Body of pancreas (tissue), 4 donors: ENCODE measurements at regions not wholly inside any gene's neighbourhood (a gene's known extent, or its start where the extent isn't known, plus 50 kb on each side); places are given as distances from the start of the nearest gene placed in this dataset.

Source experiments
- ATAC-seq: fragments of 150-250 bp; one replicate; pipeline ENCODE4 v1.9.1; 2016
- DNase-seq, 4 donors: peaks; one replicate each; pipeline ENCODE4 v3.0.0-alpha.2; 2019
- H3K27ac ChIP-seq, 4 donors: fragments of 200-600 bp; sonication (generic); 1 replicate in 3 of 4; 2 replicates in 1 of 4; pipeline versions ENCODE4 v1.5.1 to v1.6.1; 2016 to 2019; ENCODE audit warnings: mild to moderate bottlenecking in 1 of 4, mixed read lengths in 1 of 4, moderate library complexity in 1 of 4
- H3K27me3 ChIP-seq, 2 donors: fragments of 200-600 bp; sonication (generic); one replicate each; pipeline ENCODE4 v1.6.0; 2016; ENCODE audit warnings: mild to moderate bottlenecking in 1 of 2
- H3K36me3 ChIP-seq, 2 donors: fragments of 200-600 bp; sonication (generic); replicated peaks in 1 of 2; 2 replicates each; pipeline ENCODE4 v1.5.1; 2016; ENCODE audit warnings: low read depth in 2 of 2; ENCODE audit not compliant: insufficient read depth in 1 of 2
- H3K4me1 ChIP-seq: fragments of 200-600 bp; sonication (generic); one replicate; pipeline ENCODE4 v1.6.0; 2016
- H3K4me3 ChIP-seq, 2 donors: fragments of 200-600 bp; sonication (generic); 1 replicate in 1 of 2; 2 replicates in 1 of 2; pipeline ENCODE4 v1.5.1; 2016 to 2019
- H3K9me3 ChIP-seq, 3 donors: fragments of 200-600 bp; sonication (generic); 1 replicate in 2 of 3; 2 replicates in 1 of 3; pipeline ENCODE4 v1.5.1; 2016
- CTCF ChIP-seq, 7 experiments: fragments of 450-650 bp in 4 of 7; fragments of 200-600 bp in 3 of 7; sonication (generic) in 3 of 7; IDR thresholded peaks; one replicate each; pipeline ENCODE4 v1.5.1; 2016 to 2019; ENCODE audit warnings: antibody characterized with exemption in 7 of 7
- POLR2A ChIP-seq, 3 donors: fragments of 450-650 bp; IDR thresholded peaks; one replicate each; pipeline ENCODE4 v1.6.1; 2016; ENCODE audit warnings: antibody characterized with exemption in 3 of 3, mild to moderate bottlenecking in 2 of 3
- WGBS, 2 donors: methylation state at CpG; one replicate each; pipeline ENCODE4 v1.1.5; 2017; 5-methylcytosine and 5-hydroxymethylcytosine counted together
- intact Hi-C: fragments of 100-400 bp; cut with DNase I; formaldehyde crosslinking; loops from one replicate; pipeline ENCODE4 v1.15.1; 2023

GRCh38 chr20:60400567-60400966 lies 442.3 kb downstream of the CDH26 start:
- ATAC-seq, result no peak
- Histone ChIP-seq H3K9me3 (peaks cover 0 to 4% (median 0%) of the 10 kb centered on the region in 3 donors), H3K27me3 (no peaks in the 10 kb centered on the region), H3K36me3 (no peaks in the 10 kb centered on the region), H3K4me1 (no peaks in the 10 kb centered on the region), H3K4me3 (no peak overlapping the region), H3K27ac (no peak overlapping the region)
- no peak for DNase-seq
- WGBS, 2 donors, result 90 to 93% methylated on average over 1 of the region's 1 CpG
- intact Hi-C loops, result no loop called here
- TF ChIP-seq POLR2A (IDR thresholded peaks at IDR 0.05), result no peak
- TF ChIP-seq CTCF (IDR thresholded peaks at IDR 0.05), result no peak

DNA sequence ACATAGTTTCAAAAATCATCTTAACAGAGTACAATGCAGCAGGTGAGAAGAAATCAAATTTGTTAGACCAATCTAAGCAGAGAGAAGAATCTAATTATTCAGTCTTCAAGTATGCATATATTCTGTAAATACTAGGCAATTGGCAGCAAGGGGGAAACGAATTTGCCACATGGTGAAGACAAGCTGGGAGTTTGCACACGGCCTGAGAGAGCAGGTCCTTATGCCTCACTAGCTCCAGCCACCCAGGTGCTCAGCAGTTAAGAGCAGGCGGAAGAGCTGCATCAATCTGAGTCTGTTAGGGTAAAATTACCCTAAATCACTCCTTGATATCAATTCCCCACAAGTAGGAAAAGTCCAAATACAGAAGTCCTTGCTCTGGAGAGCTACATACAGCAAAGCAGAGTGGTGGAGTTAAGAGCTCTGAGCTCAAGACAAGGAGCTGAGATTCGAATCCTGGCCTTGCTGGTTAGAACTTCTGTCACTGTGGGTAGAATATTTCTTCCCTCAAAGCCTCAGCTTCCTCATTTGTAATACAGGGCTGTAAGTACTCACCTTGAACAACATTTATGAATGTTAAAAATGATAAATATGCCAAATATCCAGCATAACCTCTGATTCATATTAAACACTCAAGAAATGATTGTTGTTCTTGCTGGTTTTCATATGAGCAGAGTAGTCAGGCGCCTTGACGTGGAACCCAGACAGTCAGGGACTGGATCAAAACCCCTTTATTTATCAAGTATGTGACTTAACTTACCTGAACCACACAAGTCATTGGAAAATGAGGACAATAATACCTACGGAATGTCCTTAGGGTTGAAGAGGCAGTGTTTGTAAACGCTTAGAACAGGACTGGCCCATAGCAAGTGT lies 444.2 kb downstream of the CDH26 start:
- peaks cover 0 to 4% (median 0%) of the 10 kb centered on the region in 3 donors for H3K9me3 ChIP-seq
- H3K27ac ChIP-seq, result no peak overlapping the region
- WGBS, 2 donors, result 57 to 64% methylated on average over 8 of the region's 8 CpGs
- no peaks in the 10 kb centered on the region for H3K4me1 ChIP-seq
- H3K27me3 ChIP-seq, result no peaks in the 10 kb centered on the region
- intact Hi-C loops, result no loop called here
- TF ChIP-seq CTCF (IDR thresholded peaks at IDR 0.05), result no peak
- no peaks in the 10 kb centered on the region for H3K36me3 ChIP-seq
- DNase-seq (no peak), ATAC-seq (no peak)
- H3K4me3 ChIP-seq, result no peak overlapping the region

GRCh38 chr20:60403105-60403741 lies 445.0 kb downstream of the CDH26 start:
- ATAC-seq (no peak), DNase-seq (no peak)
- TF ChIP-seq POLR2A (IDR thresholded peaks at IDR 0.05) (no peak), CTCF (IDR thresholded peaks at IDR 0.05) (no peak)
- no peaks in the 10 kb centered on the region for H3K36me3 ChIP-seq
- peaks cover 0 to 4% (median 0%) of the 10 kb centered on the region in 3 donors for H3K9me3 ChIP-seq
- intact Hi-C loops, result no loop called here
- no peaks in the 10 kb centered on the region for H3K4me1 ChIP-seq
- no peaks in the 10 kb centered on the region for H3K27me3 ChIP-seq
- no peak overlapping the region for H3K27ac ChIP-seq
- 68 to 72% methylated on average over 8 of the region's 8 CpGs for WGBS, 2 donors
- no peak overlapping the region for H3K4me3 ChIP-seq

DNA sequence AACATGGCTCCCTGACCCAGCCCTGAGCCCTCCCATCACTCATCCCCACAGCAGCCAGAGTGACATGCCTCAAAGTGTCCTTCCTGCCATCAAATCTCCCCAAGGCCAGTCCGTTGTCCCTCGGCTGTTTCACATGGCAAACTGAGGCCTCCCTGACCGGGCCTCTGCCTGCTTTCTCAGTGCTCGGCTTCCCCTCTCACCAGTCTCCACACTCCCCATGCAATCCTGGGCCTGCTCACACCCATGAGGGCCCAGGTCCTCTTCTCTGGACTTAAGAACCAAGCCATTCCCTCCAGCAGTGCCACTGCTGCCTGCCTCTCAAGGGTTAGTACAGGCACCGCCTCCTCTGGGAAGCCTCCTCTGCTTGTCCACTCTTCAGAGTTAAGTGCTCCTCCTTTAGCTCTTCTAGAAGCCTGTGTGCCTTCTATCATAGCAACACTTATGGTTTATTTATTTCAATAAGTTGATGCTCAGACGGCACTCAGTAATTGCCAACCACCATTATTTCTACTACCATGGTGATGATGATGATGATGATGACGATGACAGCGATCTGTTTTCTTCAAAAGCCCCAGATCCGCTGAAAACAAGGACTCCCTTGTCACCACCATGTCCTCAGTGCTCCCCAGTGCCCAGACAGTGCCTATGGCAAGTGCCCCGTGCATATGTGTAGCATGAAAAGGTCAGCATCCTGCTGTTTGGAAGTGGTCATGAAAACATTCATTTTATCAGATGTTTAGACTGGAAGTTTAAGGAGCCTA lies 449.0 kb downstream of the CDH26 start:
- Histone ChIP-seq H3K4me1 (no peaks in the 10 kb centered on the region), H3K27ac (no peak overlapping the region), H3K27me3 (no peaks in the 10 kb centered on the region), H3K9me3 (no peaks in the 10 kb centered on the region), H3K36me3 (no peaks in the 10 kb centered on the region), H3K4me3 (no peak overlapping the region)
- 69 to 70% methylated on average over 10 of the region's 10 CpGs for WGBS, 2 donors
- ATAC-seq, result no peak
- DNase-seq, result no peak
- intact Hi-C loops, result no loop called here
- TF ChIP-seq CTCF (IDR thresholded peaks at IDR 0.05) (no peak), POLR2A (IDR thresholded peaks at IDR 0.05) (no peak)
